GM23248 (cell line): ENCODE measurements at regions not wholly inside any gene's neighbourhood (a gene's known extent, or its start where the extent isn't known, plus 50 kb on each side); places are given as distances from the start of the nearest gene placed in this dataset.
"Not testable (repeated sequence)": the region's sequence is repeated elsewhere in the genome, so short reads cannot be mapped to it uniquely, and the experiment has no call there.

Source experiments
- DNase-seq: peaks from one replicate; pipeline ENCODE4 v3.0.0-alpha.2; 2015
- H2AFZ ChIP-seq: fragments of 200-600 bp; sonication (generic); 2 replicates; pipeline ENCODE4 v1.6.1; 2016; ENCODE audit warnings: antibody characterized with exemption
- H3F3A ChIP-seq: fragments of 200-600 bp; sonication (generic); 2 replicates; pipeline ENCODE4 v1.6.1; 2016; ENCODE audit warnings: mild to moderate bottlenecking, antibody characterized with exemption, mixed run types; ENCODE audit not compliant: insufficient read depth
- H3K27ac ChIP-seq: fragments of 200-600 bp; sonication (generic); 2 replicates; pipeline ENCODE4 v1.5.1; 2016; ENCODE audit warnings: mild to moderate bottlenecking
- H3K27me3 ChIP-seq: fragments of 200-600 bp; sonication (generic); replicated peaks from 2 replicates; pipeline ENCODE4 v1.6.1; 2016; ENCODE audit warnings: mild to moderate bottlenecking; ENCODE audit not compliant: insufficient read depth
- H3K36me3 ChIP-seq: fragments of 200-600 bp; sonication (generic); 2 replicates; pipeline ENCODE4 v1.6.1; 2016; ENCODE audit warnings: low read depth, mild to moderate bottlenecking
- H3K4me1 ChIP-seq: fragments of 200-600 bp; sonication (generic); 2 replicates; pipeline ENCODE4 v1.6.1; 2016; ENCODE audit warnings: mild to moderate bottlenecking; ENCODE audit not compliant: insufficient read depth
- H3K4me2 ChIP-seq: fragments of 200-600 bp; sonication (generic); one replicate; pipeline ENCODE4 v1.6.1; 2016; ENCODE audit warnings: mild to moderate bottlenecking; ENCODE audit not compliant: unreplicated experiment
- H3K4me3 ChIP-seq: fragments of 200-600 bp; sonication (generic); 2 replicates; pipeline ENCODE4 v1.5.1; 2016; ENCODE audit warnings: mild to moderate bottlenecking
- H3K79me2 ChIP-seq: fragments of 200-600 bp; sonication (generic); 2 replicates; pipeline ENCODE4 v1.6.1; 2016; ENCODE audit warnings: mild to moderate bottlenecking; ENCODE audit not compliant: insufficient read depth
- H3K9ac ChIP-seq: fragments of 200-600 bp; sonication (generic); 2 replicates; pipeline ENCODE4 v1.6.1; 2016; ENCODE audit warnings: mild to moderate bottlenecking
- H3K9me2 ChIP-seq: fragments of 200-600 bp; sonication (generic); 2 replicates; pipeline ENCODE4 v1.6.1; 2016; ENCODE audit warnings: mixed run types, mild to moderate bottlenecking, moderate library complexity; ENCODE audit not compliant: insufficient read depth
- H3K9me3 ChIP-seq: fragments of 200-600 bp; sonication (generic); one replicate; pipeline ENCODE4 v1.6.1; 2017; ENCODE audit warnings: low read depth
- H4K20me1 ChIP-seq: fragments of 200-600 bp; sonication (generic); 2 replicates; pipeline ENCODE4 v1.6.0; 2016; ENCODE audit not compliant: insufficient read depth
- EZH2 ChIP-seq: fragments of 200-600 bp; sonication (generic); IDR thresholded peaks from 2 replicates; pipeline ENCODE4 v1.6.1; 2018; ENCODE audit warnings: antibody characterized with exemption, mild to moderate bottlenecking; ENCODE audit not compliant: insufficient read depth, poor library complexity, severe bottlenecking
- EZH2phosphoT487 ChIP-seq: fragments of 200-600 bp; sonication (generic); IDR thresholded peaks from 2 replicates; pipeline ENCODE4 v1.6.1; 2018; ENCODE audit warnings: antibody characterized with exemption, moderate library complexity, mild to moderate bottlenecking, low read depth; ENCODE audit not compliant: insufficient read depth
- WGBS, 2 experiments: methylation state at CpG; one replicate each; pipeline ENCODE4 v1.1.6; 2015 to 2017; ENCODE audit warnings: low lambda C conversion rate in 2 of 2, low coverage in 1 of 2; ENCODE audit errors: missing lambda C conversion rate in 2 of 2; 5-methylcytosine and 5-hydroxymethylcytosine counted together
- in situ Hi-C: fragments of 300-500 bp; cut with MboI; formaldehyde crosslinking; loops from 2 replicates; pipeline ENCODE4 v1.15.0; 2020

GRCh38 chr7:94779861-94780260 is 123.9 kb upstream of the SGCE start:
- H3K27me3 ChIP-seq: no peaks in the 10 kb centered on the region; the same call in 1 of the 2 replicates
- H3F3A ChIP-seq: no peaks in the 10 kb centered on the region
- H3K36me3 ChIP-seq: no peaks in the 10 kb centered on the region
- DNase-seq: no peak
- no peak overlapping the region for H3K4me2 ChIP-seq
- no peak overlapping the region for H3K9ac ChIP-seq
- no peak overlapping the region for H3K4me3 ChIP-seq
- no peak overlapping the region for H2AFZ ChIP-seq
- H3K27ac ChIP-seq: no peak overlapping the region
- in situ Hi-C loops: no loop called here
- no peaks in the 10 kb centered on the region for H3K9me2 ChIP-seq
- TF ChIP-seq EZH2phosphoT487 (no peak), EZH2 (no peak)
- no peaks in the 10 kb centered on the region for H3K9me3 ChIP-seq
- H3K79me2 ChIP-seq: no peaks in the 10 kb centered on the region
- no peaks in the 10 kb centered on the region for H3K4me1 ChIP-seq
- H4K20me1 ChIP-seq: no peaks in the 10 kb centered on the region
- 30 to 35% methylated on average over 1 of the region's 1 CpG for WGBS, 2 experiments

- Histone ChIP-seq H3K79me2 (no peaks in the 10 kb centered on the region), H4K20me1 (no peaks in the 10 kb centered on the region), H3K4me1 (no peaks in the 10 kb centered on the region), H3K9ac (no peak overlapping the region), H3K9me3 (no peaks in the 10 kb centered on the region), H3K9me2 (no peaks in the 10 kb centered on the region), H3K27me3 (no peaks in the 10 kb centered on the region), H3K36me3 (no peaks in the 10 kb centered on the region), H3K27ac (no peak overlapping the region), H2AFZ (no peak overlapping the region), H3K4me3 (no peak overlapping the region), H3K4me2 (no peak overlapping the region), H3F3A (no peaks in the 10 kb centered on the region)
- no peak for TF ChIP-seq EZH2
- TF ChIP-seq EZH2phosphoT487: no peak
- no peak for DNase-seq
- in situ Hi-C loops: no loop called here
- 30 to 34% methylated on average over 2 of the region's 2 CpGs for WGBS, 2 experiments
Observed at GRCh38 chr7:94781236-94781635, 125.3 kb upstream of the SGCE start.

GRCh38 chr7:94782777-94783176 is 124.6 kb upstream of the PPP1R9A start:
- Histone ChIP-seq H3K9ac (no peak overlapping the region), H2AFZ (no peak overlapping the region), H3K4me3 (no peak overlapping the region), H3K27ac (no peak overlapping the region), H3K4me2 (no peak overlapping the region), H3K36me3 (no peaks in the 10 kb centered on the region), H3F3A (no peaks in the 10 kb centered on the region), H3K9me2 (no peaks in the 10 kb centered on the region), H3K27me3 (no peaks in the 10 kb centered on the region), H3K79me2 (no peaks in the 10 kb centered on the region), H3K9me3 (no peaks in the 10 kb centered on the region), H3K4me1 (no peaks in the 10 kb centered on the region), H4K20me1 (no peaks in the 10 kb centered on the region)
- 30 to 36% methylated on average over 8 of the region's 8 CpGs for WGBS, 2 experiments
- no peak for DNase-seq
- in situ Hi-C loops: no loop called here
- TF ChIP-seq EZH2 (no peak), EZH2phosphoT487 (no peak)

- H3F3A ChIP-seq: no peaks in the 10 kb centered on the region
- 0 to 4% methylated on average over 1 of the region's 1 CpG for WGBS, 2 experiments
- no peaks in the 10 kb centered on the region for H3K9me2 ChIP-seq
- in situ Hi-C loops: no loop called here
- H3K9me3 ChIP-seq: no peaks in the 10 kb centered on the region
- no peak overlapping the region for H3K27ac ChIP-seq
- H3K27me3 ChIP-seq: no peaks in the 10 kb centered on the region
- H3K4me3 ChIP-seq: no peak overlapping the region
- H3K4me2 ChIP-seq: no peak overlapping the region
- H4K20me1 ChIP-seq: no peaks in the 10 kb centered on the region
- TF ChIP-seq EZH2phosphoT487 (no peak), EZH2 (no peak)
- DNase-seq: no peak
- H3K4me1 ChIP-seq: no peaks in the 10 kb centered on the region
- H3K79me2 ChIP-seq: no peaks in the 10 kb centered on the region
- no peak overlapping the region for H2AFZ ChIP-seq
- no peaks in the 10 kb centered on the region for H3K36me3 ChIP-seq
- no peak overlapping the region for H3K9ac ChIP-seq
Observed at GRCh38 chr7:94787285-94787684, 120.1 kb upstream of the PPP1R9A start.

GRCh38 chr7:94788378-94788777 is 119.0 kb upstream of the PPP1R9A start:
- H3K36me3 ChIP-seq, H3K4me2 ChIP-seq, H3K4me3 ChIP-seq, H4K20me1 ChIP-seq, H3K4me1 ChIP-seq, H3F3A ChIP-seq, H3K9me2 ChIP-seq, DNase-seq, H3K9ac ChIP-seq, H3K9me3 ChIP-seq, in situ Hi-C loops, H3K79me2 ChIP-seq, H3K27me3 ChIP-seq, H2AFZ ChIP-seq, H3K27ac ChIP-seq: not testable (repeated sequence)
- 46 to 61% methylated on average over 3 of the region's 3 CpGs for WGBS, 2 experiments
